ENCODE measurements at regions not wholly inside any gene's neighbourhood (a gene's known extent, or its start where the extent isn't known, plus 50 kb on each side); places are given as distances from the start of the nearest gene placed in this dataset.

DNA sequence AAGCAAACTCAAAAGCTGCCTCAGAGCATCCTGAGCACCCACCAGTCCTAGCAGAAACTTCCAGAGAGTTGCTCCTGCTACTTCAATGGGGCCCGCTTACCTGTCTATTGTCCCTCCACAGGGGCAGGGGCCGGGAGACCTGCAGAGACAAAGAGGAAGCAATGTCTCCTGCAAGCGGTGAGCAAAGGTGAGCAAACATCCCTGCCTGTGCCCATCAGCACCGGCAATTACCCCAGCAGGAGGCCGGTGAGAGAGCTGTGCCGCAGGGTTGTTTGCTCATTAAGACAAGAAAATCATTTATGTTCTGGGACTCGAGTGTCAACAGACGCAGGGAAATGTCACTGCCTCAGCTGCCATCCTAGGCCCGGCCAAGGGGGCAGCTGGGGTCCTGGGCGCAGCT lies 53.8 kb upstream of the TARDBP start:
- TF ChIP-seq CTCF (IDR thresholded peaks at IDR 0.05; ENCODE audit: low read depth, low read length), result no peak
- no peak for TF ChIP-seq EZH2phosphoT487 (IDR thresholded peaks at IDR 0.05; ENCODE audit: low read depth)
